Epithelial cell of proximal tubule (primary cell): ENCODE measurements at regions not wholly inside any gene's neighbourhood (a gene's known extent, or its start where the extent isn't known, plus 50 kb on each side); places are given as distances from the start of the nearest gene placed in this dataset.
A peak's percentile ranks its signal among the peaks of the same experiment; 100 is the strongest.

ENCODE experiments used
- DNase-seq: peaks from one replicate; pipeline ENCODE4 v3.0.0-alpha.2; 2011; ENCODE audit warnings: low read depth
- H3K4me3 ChIP-seq: 2 replicates; pipeline ENCODE4 v1.5.1; 2011; ENCODE audit warnings: low read depth, mild to moderate bottlenecking, low read length
- TF ChIP-seq, protein P1 (sequence below): conservative IDR thresholded peaks from 2 replicates; pipeline ENCODE4 v1.5.1; 2012; ENCODE audit warnings: low read depth, mild to moderate bottlenecking, low read length

DNA sequence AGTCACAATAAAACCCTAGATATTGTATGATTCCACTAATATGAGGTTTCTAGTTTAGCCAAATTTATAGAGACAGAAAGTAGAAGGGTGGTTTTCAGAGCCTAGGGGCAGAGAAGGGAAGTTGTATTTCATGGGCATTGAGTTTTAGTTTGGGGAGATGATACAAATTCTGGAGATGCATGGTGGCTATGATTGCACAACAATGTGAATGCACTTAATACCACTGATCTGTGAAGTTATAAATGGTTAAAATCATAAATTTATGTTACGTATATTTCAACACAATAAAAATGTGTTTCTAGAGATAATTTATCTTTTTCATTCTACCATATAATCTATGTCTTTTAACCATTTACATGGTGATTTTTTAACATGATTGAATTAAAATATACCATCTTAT, 779.3 kb upstream of the BRINP3 start:
- DNase-seq = no peak
- TF ChIP-seq, protein P1, sequence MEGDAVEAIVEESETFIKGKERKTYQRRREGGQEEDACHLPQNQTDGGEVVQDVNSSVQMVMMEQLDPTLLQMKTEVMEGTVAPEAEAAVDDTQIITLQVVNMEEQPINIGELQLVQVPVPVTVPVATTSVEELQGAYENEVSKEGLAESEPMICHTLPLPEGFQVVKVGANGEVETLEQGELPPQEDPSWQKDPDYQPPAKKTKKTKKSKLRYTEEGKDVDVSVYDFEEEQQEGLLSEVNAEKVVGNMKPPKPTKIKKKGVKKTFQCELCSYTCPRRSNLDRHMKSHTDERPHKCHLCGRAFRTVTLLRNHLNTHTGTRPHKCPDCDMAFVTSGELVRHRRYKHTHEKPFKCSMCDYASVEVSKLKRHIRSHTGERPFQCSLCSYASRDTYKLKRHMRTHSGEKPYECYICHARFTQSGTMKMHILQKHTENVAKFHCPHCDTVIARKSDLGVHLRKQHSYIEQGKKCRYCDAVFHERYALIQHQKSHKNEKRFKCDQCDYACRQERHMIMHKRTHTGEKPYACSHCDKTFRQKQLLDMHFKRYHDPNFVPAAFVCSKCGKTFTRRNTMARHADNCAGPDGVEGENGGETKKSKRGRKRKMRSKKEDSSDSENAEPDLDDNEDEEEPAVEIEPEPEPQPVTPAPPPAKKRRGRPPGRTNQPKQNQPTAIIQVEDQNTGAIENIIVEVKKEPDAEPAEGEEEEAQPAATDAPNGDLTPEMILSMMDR = no peak
- H3K4me3 ChIP-seq = no peak overlapping the region

DNA sequence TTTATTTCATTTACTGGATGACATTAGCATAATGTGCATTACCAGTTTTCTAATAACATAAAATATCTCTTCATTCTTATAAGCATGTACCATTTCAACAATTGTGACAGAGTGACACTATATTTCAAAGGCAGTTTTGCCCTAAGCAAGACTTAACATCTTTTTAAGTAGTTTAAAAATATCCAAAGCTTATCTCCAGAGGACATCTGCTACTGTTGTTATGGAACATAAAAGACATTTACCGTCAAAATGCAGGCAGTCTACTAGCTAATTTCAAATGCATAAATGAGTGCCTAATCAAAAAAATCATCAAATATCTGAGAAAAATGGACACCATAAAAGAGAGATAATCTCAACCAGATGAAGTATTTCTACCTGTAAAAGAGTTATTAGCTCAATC, 782.4 kb upstream of the BRINP3 start:
- DNase-seq = no peak
- TF ChIP-seq, protein P1 = no peak

DNA sequence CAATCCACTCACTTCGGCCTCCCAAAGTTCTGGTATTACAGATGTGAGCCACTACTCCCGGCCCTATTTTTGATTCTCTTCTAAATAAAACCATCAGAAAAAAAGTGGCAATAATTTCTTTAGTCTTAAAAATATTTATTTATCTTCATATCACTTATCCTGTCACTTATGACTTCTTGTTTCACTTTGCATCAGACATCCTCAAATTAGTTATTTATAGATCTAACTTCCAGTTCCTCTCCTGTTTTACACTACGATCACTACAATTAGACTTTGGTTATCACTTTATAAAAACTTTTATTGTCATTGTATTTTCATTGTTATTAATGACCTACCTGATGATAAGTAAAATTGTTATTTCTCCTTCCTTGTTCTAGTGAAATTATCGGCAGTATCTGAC, 783.4 kb upstream of the BRINP3 start:
- no peak for DNase-seq
- H3K4me3 ChIP-seq = no peak overlapping the region
- TF ChIP-seq, protein P1 = no peak

More for the DNA sequence above, 782.4 kb upstream of the BRINP3 start:
- no peak overlapping the region for H3K4me3 ChIP-seq

DNA sequence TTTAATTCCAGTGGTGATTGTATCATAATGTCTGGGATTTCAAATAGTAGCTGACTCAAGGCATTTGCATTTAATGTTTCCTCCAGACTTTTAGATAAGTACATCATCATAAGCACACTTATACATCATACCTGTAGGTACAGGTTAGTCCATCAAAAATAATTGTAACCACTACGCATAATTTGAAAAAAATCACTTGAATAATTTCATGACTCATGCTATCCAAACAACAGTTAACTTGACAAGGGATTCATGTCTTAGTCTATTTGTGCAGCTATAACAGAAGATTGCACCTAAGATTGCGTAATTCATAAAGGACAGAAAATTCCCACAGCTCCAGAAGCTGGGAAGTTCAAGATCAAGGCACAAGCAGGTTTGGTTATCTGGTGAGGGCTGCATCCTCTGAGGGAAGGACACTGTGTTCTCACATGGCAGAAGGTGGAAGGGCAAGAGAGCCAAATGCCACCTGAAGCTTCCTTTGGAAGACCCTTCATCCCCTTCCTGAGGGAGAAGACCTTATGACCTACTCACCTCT, 801.7 kb upstream of the BRINP3 start:
- no peak for DNase-seq
- no peak overlapping the region for H3K4me3 ChIP-seq
- TF ChIP-seq, protein P1 = no peak

DNA sequence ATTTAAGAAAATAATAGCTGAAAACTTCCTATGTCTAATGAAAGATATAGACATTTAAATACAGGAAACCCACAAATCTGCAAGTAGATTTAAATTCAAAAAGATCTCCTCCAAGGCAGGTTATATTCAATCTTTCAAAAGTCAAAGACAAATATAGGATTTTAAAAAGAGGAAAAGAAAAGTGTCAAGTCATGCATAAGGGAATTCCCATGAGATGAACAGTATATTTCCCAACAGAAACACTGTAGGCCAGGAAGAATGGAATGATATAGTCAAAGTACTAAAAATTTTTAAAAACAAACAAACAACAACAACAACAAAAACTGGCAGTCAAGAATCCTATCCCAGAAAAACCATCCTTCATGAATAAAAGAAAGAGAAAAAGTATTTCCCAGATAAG, 806.5 kb upstream of the BRINP3 start:
- DNase-seq = no peak
- TF ChIP-seq, protein P1 = no peak
- H3K4me3 ChIP-seq = no peak overlapping the region

DNA sequence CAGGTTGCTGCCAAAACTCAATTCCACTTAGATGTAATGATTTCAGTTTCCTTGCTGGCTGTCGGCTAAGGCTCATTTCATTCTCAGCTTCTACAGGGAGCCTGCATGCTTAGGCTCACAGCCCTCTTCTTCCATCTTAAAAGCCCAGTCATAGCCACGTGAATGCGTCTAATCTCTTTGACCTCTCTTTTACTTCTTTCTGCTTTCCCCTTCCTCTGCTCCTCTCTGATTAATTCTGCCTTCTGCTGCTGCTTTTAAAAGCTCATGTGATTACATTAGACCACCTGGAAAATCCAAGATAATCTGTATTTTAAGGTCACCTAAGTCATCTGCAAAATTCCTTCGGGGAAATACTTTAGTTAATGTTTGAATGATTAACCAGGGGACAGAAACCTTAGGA, 812.8 kb upstream of the BRINP3 start:
- TF ChIP-seq, protein P1 = no peak
- DNase-seq = peak; percentile 67

DNA sequence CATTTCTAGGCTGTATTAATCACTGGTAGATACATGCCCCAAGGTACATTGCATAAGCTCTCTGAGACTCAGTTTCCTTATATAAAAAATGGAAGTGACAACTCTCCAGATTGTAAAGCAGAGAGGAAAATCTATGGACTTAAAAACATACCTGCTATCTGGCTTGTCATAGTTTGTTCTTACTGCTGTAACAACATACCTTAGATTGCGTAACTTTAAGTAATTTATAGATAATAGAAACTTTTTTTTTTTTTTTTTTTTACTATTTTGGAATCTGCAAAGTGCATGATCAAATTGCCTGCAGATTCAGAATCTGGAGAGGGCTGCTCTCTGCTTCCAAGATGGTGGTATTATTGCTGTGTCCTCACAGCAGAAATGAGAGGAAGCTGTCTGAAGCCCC, 827.7 kb upstream of the BRINP3 start:
- TF ChIP-seq, protein P1 = no peak
- no peak overlapping the region for H3K4me3 ChIP-seq
- no peak for DNase-seq

More for the DNA sequence above, 812.8 kb upstream of the BRINP3 start:
- no peak overlapping the region for H3K4me3 ChIP-seq
